HG03521 (cell line): ENCODE measurements at regions not wholly inside any gene's neighbourhood (a gene's known extent, or its start where the extent isn't known, plus 50 kb on each side); places are given as distances from the start of the nearest gene placed in this dataset.

Source experiments
- ATAC-seq: cut with Tn5 transposase; IDR thresholded peaks from one replicate; pipeline ENCODE4 v1.9.1; 2021; ENCODE audit warnings: mild to moderate bottlenecking, moderate library complexity; ENCODE audit not compliant: unreplicated experiment

DNA sequence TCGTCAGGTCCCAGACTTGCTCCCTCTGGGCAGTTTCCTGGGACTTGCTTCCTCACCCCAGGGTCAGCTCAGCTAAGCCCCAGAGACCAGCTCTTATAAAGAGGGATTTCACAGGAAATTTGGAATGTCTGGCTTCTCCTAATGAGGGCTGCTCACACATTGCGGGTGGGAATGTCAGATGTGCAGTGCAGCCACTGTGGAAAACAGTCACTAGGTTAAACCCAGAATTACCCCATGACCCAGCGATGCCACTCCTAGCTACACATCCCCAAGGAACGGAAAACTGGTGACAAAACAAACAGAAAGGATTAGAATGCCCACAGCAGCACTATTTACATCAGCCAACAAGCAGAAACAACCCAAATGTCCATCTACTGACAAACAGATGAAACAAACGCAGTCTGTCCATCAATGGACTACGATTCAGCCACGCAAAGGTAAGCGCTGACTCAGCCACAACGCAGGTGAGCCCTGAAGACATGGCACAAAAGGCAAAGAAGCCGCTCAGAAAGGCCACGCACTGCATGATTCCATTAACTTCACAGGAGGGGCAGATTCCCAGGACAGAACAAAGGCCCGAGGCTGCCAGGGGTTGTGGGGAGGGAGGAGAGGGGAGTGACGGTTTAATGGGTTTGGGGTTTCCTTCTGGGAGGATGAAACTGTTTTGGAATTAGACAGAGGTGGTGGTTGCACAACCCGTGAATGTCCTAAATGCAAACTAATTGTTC is 63.0 kb downstream of the NCOR2 start:
- ATAC-seq, result no peak

DNA sequence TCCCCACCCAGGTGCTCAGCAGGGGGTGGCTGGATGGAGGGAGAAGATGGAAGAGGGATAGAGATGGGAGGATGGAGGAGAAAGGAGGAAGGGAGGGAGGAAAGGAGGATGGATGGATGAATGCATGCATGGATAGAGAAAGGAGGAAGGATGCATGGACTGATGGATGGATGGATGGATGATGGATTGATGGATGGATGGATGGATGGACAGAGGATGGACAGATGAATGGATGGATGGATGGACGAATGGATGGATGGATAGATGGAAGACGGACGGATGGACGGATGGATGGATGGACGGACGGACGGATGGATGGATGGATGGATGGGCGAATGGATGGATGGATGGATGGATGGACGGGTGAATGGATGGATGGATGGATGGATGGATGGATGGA is 64.1 kb downstream of the NCOR2 start:
- no peak for ATAC-seq

DNA sequence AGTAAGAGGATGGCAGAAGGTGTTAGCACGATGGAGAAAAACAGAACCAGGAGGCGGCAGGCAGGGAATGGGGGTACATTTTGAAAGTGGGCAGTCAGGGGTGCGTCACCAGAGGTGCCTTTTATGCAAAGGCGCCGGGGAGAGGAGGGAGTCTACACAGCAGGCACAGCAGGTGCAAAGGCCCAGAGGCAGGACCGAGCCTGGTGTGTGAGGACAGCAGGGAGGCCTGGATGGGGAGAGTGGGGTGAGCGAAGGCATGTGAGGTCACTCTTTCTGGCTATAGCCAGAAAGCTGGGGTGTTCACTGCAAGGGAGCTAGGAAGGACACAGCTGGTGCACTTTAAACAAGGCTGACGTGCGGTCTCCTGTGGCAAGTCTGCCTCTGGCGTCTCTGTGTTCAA is 65.0 kb downstream of the NCOR2 start:
- no peak for ATAC-seq

DNA sequence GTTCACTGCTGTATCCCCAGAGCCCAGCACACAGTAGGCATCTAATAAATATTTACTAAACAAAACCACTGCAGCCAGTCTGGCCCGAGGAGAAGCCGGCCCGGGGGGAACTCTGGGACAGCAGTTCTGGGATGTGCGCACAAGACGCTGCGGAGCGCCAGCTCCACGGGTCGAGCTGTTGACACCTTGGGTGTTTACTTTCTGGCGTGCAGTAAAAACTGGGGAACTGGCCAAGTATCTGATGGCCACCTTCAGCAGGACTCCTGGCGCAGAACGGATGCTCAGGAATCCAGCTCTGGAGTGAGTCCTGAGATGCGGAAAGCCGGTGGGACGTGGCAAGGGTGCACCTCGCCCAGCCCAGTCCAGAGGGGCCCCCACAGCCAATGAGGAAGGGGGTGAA is 65.6 kb downstream of the NCOR2 start:
- ATAC-seq, result no peak

DNA sequence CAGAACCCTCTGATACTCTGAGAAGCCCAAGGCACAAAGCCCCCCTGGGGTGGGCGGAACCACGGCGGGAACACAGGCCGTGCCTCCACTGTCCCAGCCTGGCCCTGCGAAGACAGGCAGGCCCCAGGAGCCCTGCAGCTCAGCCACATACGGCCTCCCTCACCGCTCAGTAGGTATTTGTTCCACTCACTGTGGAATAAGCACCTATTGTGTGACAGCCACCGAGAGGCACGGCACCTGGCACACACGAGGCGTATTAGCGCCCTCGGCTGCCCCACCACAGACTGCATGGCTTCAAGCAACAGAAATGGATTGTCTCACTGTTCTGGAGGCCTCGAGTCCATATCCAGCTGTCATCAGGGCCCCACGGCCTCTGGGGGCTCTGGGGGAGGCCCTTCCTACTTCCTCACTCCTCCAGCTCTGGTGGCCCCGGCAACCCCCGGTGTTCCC is 66.3 kb downstream of the NCOR2 start:
- ATAC-seq, result no peak

DNA sequence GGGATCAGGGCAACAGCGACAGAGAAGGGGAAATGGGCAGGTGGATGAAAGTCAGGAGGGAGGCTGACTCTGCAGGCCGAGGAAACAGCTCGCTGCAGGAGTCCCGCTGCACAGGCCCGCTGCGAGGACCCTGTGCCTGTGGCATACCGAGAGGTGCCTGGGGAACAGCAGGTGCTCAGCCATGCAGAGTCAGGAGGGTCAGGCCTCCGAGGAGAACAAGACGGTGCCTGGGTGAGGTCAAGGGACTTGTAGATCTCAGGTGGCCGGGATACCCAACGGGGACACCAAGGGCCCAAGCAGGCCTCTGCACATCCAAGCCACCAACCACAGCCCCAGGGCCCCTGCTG is 67.5 kb downstream of the NCOR2 start:
- ATAC-seq, result no peak

DNA sequence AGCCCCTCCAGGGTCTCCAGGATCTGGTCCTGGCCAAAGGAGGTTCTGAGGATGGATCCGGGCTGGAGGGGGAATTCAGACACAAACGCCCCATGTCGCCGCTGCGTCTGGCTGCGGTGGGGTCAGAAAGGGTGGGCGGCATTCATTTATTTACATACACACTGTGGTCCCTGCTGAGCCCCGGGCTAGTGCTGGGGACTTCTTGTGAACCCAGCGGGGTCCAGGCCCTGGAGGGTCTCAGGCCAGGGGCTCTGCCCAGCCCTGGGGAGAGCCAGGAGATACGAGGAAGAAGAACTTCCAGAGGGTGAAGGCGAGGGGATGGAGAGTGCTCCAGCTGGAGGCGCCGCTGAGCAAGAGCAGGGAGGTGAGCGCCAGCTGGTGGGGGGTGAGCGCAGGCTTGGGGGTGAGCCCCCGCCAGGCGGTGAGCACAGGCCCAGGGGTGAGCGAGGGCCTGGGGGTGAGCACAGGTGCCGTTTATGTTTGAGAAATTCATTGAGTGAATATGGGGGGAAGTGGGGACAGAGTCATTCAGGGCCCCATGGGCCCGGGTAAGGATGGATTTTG is 68.1 kb downstream of the NCOR2 start:
- ATAC-seq, result no peak

DNA sequence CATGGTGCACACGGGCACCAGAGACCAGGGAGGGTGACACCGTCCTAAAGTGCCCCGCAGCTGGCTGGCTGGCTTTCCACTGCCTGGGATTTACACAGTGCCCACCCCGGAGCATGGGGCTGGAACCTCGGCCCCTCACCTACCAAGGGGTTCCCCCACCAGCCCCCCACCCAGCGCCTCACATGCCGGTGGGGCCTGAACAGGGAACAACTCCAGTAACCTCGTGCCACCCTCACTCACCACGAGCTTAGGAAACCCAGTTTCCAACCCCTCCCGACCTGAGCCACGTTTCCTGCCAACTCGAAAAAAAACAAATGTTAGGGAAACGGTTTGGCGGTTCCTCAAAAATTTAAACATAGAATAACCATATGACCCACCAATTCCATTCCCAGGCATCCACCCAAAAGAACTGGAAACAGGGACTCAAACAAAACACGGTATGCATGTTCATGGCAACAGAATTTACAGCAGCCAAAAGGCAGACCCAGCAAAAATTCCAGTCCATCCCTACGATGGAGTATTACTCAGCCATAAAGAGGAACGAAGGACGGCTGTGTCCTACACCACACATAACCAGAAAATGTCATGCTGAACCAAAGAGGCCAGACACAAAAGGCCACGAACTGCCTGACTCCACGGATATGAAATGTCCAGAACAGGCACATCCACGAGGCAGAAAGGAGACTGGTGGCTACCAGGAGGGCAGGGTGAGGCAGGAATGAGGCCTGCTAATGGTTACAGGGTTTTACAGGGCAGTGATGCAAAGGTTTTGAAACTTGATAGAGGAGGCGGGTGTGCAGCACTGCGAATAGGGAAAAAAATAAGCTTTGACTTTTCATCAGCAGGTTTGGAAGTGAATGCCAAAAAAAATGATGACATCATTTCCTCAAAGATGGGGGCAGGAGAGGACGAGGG is 68.9 kb downstream of the NCOR2 start:
- ATAC-seq, result no peak

DNA sequence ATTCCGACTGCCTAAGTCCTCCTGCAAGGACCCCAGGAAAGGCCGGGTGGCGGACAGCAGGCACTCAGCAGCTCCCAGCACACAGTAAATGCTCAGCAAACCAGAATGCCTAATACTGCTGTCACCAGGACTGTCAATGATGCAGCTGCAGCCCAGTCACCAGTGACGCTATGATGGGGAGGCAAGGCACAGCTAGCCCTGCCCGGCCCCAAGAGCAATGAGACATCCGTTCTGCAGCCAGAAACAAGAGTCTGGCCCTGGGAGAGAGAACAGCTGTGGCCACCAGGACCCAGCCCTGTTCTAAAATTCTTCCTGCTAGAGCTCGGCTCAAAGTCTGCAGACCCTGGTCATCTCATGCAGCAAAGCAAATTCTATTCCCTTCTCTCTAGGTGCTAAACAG is 69.8 kb downstream of the NCOR2 start:
- no peak for ATAC-seq

DNA sequence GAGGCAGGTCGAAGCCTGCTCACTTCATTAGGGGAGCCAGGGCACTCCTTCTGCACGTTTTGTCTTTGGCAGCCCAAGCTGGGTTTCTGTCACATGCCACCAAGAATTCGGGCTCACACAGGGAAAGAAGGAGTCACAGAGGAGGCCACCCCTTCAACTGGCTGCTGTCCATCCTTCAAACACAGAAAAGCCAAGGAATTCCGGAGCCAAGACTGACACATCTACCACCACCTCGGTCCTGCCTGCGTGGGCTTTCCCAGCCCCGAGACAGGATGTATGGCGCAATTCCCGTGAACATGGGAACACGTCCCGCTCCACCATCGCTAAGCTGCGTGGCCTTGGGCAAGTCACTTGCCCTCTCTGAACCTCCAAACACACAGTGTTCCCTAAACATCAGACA is 70.4 kb downstream of the NCOR2 start:
- ATAC-seq, result no peak

DNA sequence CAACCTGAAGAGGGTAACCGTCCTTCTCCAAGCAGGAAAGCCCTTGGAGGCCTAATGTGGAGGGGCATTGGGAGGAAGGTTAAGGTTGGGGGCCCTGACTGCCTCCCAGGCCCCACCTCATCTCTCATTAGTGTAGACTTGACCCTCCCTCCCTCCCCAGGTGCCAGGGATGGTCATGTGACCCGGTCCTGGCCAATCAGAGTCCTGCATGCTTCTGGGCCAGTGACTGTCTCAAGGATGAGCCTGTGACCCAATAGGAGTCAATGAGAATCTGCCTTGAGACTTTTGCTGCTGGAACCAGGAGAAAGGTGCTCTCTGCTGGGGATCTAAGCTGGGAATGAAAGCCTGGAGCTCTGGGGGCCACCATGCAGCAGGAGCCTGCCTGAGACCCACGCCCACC is 70.8 kb downstream of the NCOR2 start:
- no peak for ATAC-seq

DNA sequence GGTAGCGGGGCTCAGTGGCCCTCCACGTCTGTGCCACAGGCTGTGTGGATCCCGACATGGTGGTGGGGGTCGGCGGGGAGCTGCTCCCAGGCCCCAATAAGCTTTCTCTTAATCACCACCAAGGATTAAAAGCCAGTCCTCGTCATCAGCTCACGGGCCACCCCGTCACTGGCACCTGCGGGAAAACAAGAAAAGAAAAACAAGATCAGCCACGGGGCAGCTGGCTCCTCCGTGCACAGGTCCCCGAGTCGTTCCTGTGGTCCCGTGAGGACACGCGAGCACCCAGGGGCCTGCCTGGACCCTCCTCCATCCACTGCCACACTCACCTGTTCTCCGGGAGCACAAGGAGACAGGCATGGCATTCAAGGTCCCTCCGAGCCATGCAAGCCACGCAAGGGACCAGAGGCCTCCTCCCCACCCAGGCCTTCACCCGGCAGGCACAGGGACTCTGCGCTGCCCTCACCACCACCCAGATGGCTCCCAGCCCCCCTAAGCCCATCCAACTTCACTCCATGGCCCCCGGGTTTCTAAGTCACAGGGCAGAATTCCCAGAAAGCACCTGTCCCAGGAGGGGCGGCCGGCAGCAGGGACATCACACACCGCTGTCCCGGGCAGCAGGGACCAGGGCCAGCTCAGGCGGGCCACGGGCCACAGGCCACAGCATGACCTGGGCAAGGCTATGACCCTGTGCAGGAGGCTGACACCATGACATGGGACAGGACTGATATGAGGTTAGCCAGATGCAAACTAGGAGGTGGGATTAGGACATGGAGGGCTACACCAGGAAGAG is 72.0 kb downstream of the NCOR2 start:
- no peak for ATAC-seq

DNA sequence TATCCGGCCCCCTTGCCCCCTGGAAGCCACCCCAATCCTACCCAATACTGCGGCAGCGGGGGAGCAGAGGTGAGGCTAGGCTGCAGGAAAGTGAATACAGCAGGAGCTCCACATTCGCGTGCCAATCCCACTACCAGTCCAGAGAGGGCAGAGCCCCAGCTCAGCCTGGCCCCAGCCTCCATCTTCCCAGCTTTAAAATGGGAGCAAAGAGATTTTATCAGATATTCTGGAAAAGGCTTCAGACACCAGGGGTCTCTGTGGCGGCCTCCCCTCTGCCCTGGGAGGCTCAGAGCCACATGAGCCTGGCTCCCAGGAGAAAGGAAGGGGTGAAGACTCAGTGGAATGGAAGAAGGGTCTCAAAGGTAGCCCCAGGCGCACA is 72.7 kb downstream of the NCOR2 start:
- no peak for ATAC-seq

DNA sequence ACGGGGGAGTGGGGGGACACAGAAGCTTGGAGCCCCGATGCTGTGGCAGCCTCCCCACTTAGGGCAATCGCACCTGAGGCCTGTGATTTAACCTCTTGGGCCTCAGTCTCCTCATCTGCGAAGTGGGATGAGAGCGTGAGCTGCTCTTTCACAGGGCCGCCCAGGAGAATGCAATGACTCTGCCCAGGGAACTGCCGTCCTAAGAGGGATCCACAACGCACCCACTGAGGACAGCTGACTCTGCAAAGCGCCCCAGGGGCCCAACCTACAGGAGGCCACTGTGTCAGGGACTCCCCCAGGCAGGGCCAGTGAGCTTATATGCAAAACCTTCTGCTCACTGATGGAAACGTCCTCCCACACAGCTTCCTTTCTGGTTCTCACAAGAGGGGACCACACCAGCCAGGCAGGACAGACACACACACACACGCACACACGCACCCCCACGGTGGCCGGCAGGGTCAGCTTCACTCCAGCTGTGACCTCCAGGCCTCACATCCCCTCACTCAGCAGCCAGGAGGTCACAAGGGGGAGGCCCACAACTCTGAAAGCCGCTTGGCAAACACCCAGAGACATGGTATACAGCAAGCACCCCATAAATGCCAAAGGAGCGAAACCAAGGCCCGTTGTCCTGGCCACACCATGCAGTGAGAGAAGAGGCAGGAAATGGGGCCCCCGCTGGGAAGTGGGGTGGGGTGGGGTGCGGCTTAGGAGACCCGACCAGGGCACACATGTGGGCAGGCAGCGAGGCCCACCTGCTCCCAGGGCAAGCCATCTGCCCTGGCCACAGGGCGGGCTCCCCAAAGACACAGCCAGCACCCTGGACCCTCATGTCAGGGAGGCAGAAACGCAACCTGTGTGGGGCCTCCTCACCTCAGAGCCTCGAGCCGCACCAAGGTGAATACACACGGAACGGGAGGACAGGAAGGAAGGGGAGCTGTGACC is 73.3 kb downstream of the NCOR2 start:
- ATAC-seq, result peak; percentile 91

DNA sequence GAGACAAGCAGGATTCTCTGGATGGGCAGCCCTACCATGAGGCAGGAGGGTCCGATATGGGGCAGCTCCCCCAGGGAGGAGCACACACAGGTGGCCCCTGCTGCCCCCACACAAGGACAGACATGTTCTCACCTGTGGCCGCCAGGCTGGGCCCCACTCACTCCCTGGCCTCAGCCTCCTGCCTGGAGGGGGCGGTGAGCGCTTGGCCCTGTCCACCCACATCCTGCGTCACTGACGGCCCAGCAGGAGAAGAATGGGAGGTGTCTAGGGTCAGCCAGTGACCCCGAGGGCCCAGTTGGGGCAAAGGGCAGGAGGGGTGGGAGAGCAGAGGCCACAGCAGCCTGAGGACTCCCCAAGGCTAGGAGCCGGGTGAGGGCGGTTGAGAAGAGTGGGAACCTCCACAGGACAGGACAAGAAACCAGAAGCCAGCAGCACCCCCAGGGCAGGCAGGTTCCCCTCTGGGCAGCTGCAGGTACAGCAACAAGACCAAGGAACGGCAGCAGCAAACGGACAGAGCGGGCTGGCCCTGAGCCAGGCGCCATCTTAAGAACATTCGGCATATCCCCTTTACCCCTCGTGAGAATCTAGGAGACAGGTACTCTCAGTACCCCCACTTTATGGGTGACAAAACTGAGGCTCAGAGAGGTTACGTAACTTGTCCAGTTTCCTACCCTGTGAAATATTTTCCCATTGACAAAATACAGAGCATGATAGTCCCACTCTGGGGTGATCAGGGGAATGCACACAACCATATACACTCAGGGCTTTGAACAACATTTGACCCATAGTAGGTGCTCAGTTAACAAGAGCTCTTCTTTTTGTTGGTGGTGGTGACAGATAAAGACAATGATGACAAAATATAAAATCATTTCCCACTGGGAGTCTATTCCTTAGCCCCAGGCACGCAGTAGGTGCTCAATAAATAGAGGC is 74.3 kb downstream of the NCOR2 start:
- no peak for ATAC-seq

DNA sequence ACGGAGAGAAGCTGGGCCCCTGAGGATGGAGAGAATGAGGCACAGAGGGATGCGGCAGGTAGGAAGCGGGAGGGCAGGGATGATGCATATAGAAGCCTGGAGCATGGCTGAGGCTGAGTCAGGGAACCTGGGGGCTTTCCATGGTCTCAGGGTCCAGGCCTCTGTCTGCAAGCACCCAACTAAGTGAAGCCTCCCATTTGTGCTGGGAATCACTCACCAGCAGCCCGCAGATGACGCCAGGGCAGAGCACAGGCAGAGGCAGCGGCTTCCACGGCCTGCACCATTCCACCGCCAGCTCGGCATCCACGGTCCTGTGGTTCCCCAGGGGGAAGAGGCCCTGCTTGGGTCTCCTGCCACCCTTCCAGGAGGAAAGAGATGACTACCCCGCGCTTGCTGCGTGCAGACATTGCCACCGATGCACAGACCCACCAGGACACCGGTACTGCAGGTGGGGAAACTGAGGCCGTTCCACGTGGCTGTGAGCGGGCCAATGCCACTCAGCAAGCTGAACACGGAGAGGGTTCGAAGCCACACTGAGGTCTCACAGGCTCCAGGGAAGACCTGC is 75.5 kb downstream of the NCOR2 start:
- ATAC-seq, result no peak

DNA sequence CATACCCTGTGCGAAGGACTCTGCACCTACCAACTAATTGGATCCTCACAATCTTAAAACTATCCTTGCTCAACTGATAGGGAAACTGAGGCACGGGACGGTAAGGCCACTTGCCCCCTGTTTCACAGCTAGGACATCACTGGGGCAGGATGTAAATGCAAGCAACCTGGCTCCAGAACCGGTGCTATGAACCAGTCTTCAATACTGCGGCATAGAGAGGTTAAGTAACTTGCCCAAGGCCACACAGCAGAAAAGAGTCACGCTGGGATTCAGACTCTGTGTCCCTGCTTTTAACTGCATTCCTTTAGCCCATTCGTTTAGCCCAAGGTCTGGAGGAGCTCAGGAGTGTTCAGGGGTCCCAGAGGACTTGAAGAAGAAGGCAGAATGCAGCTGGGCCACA is 76.1 kb downstream of the NCOR2 start:
- ATAC-seq, result no peak

DNA sequence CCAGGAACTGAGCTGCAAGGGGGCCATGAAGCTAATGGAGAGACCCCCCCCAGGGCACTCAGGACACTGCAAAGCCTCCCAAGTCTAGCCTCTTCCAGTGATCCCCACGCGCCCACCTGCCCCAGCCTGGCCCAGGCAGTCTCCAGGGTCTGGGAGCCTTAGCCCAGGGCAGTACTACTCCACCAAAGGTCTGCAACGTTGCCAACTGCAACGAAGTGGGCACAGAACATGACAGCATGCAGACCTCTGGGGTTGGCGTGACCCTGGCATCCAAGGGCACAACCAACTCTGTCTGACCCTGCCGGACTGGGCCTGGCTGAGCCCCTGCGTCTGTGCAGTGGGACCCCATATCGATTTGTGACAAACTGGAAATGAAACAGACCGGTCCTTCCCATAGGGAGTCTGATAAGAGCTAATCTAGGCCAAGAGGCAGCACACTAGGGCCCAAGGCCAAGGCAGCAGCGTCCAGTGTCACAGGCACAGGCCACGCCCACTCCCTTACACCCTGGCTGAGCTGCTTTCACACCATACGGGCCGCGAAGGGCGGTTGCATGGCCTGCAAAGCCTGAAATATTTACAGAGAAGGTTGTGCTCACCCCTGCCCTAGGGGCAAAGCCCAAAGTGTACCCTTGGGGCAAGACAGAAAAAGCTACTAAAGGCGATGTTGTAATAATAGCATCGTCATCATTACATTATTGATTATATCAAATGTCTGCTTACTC is 76.7 kb downstream of the NCOR2 start:
- ATAC-seq, result no peak
